Tibial nerve (tissue), 4 donors: ENCODE measurements at regions not wholly inside any gene's neighbourhood (a gene's known extent, or its start where the extent isn't known, plus 50 kb on each side); places are given as distances from the start of the nearest gene placed in this dataset.

Experiments
- EP300 ChIP-seq, 2 donors: sonication (generic); formaldehyde crosslinking; IDR thresholded peaks; one replicate each; pipeline ENCODE4 v1.6.1; 2017; ENCODE audit warnings: antibody characterized with exemption in 2 of 2, mild to moderate bottlenecking in 1 of 2
- POLR2A ChIP-seq, 2 donors: fragments of 450-650 bp; IDR thresholded peaks; one replicate each; pipeline ENCODE4 v1.6.1; 2017; ENCODE audit warnings: antibody characterized with exemption in 2 of 2, mild to moderate bottlenecking in 2 of 2, moderate library complexity in 2 of 2
- TF ChIP-seq, protein P1 (sequence below), 5 experiments: fragments of 200-600 bp in 3 of 5; fragments of 450-650 bp in 2 of 5; sonication (generic) in 3 of 5; IDR thresholded peaks; one replicate each; pipeline ENCODE4 v1.5.1; 2016 to 2019; ENCODE audit warnings: antibody characterized with exemption in 5 of 5, mild to moderate bottlenecking in 3 of 5, moderate library complexity in 2 of 5

DNA sequence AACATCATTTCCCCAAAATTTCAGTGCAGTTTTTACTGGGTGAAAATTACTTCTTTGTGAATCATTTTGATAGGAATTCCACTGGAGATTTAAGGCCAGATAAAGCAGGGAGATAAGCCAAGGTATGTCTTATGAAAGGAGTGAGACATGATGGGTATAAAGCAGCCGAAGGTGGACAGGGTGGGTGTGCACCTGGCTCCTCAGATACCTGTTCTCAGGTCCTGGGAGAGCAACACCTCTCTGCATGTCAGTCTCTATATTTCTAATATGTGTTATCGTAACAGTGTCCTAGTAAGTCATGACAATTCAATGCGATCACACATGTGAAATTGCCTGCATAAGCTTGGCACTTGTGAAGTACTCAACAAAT lies 768.8 kb downstream of the RNF144A start:
- TF ChIP-seq, protein P1, sequence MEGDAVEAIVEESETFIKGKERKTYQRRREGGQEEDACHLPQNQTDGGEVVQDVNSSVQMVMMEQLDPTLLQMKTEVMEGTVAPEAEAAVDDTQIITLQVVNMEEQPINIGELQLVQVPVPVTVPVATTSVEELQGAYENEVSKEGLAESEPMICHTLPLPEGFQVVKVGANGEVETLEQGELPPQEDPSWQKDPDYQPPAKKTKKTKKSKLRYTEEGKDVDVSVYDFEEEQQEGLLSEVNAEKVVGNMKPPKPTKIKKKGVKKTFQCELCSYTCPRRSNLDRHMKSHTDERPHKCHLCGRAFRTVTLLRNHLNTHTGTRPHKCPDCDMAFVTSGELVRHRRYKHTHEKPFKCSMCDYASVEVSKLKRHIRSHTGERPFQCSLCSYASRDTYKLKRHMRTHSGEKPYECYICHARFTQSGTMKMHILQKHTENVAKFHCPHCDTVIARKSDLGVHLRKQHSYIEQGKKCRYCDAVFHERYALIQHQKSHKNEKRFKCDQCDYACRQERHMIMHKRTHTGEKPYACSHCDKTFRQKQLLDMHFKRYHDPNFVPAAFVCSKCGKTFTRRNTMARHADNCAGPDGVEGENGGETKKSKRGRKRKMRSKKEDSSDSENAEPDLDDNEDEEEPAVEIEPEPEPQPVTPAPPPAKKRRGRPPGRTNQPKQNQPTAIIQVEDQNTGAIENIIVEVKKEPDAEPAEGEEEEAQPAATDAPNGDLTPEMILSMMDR (IDR thresholded peaks at IDR 0.05) = no peak
- TF ChIP-seq POLR2A (IDR thresholded peaks at IDR 0.05) (no peak), EP300 (IDR thresholded peaks at IDR 0.05) (no peak)
